Hematopoietic multipotent progenitor cell (in vitro differentiated cells): ENCODE measurements at regions not wholly inside any gene's neighbourhood (a gene's known extent, or its start where the extent isn't known, plus 50 kb on each side); places are given as distances from the start of the nearest gene placed in this dataset.
"Not testable (repeated sequence)": the region's sequence is repeated elsewhere in the genome, so short reads cannot be mapped to it uniquely, and the experiment has no call there.

Source experiments
- DNase-seq, 3 donors: peaks; one replicate each; pipeline ENCODE4 v3.0.0-alpha.2; 2011 to 2015; ENCODE audit warnings: low read depth in 2 of 3, low spot score in 2 of 3

DNA sequence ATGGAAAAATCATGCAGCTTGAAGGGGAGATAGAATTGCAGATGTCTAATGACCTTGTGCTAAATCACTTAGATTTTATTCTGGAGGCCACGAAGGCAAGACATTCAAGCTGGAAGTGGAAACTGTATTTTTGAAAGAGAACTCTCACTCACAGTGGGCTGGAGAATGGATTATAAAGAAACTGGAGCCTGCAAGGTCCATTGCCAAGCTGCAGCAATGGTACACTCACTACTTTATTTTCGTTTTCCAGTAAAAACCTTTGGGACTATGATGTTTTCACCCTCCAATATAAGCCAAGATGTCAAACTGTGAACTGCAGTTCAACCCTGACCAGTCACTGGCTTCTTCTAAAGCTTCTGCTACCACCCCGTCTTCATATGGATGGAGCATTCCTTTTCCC is 62.0 kb downstream of the SKIDA1 start:
- no peak for DNase-seq

DNA sequence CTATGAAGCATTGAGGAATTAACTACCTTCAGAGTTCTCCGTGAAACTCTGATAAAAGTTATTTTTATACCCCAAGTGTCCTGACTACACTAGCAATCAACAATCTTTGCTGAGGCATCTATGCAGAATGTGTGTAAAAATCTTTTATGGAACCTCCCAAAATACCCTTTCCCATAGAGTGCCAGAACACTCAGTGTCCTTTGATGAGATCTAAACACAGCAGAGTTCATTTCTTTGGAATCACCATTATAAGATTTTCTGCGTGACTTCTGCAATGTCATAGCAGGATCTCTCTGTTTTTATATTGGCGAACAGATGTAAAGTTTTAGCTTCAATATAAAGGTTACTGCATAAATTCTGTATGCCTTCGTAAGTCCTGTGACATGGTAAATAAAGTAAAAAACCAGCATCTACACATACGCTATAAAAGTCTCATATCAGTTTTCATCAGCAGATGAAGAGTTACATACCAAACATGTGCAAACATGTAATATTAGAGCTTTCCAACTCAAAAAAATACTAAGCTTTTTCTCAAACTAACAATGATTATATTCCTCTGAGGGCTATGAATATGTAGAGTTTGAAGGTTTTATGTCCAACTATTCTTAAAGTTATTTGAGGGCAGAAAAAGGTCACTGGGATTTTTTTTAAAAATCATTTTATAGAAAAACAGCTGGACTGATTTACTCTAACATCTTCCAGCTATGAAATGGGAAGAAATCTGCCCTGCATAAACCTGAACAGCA is 67.2 kb downstream of the SKIDA1 start:
- no peak for DNase-seq

DNA sequence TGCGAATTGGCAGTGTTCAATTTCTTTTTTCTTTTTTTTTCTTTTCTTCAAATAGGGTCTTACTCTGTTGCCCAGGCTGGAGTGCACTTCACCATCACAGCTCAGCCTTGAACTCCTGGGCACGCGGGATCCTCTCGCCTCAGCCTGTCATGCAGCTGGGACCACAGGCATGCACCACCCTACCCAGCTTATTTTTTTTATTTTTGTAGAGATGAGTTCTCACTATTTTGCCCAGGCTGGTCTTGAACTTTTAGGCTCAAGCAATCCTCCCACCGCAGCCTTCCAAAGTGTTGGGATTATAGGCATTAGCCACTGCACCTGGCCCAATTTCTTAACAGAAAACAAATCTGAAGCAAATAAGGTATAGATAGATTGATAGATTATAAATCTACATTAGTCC is 69.3 kb downstream of the SKIDA1 start:
- DNase-seq = no peak

- DNase-seq = no peak
These were observed 73.3 kb downstream of the SKIDA1 start for GRCh38 chr10:21452203-21452602.

DNA sequence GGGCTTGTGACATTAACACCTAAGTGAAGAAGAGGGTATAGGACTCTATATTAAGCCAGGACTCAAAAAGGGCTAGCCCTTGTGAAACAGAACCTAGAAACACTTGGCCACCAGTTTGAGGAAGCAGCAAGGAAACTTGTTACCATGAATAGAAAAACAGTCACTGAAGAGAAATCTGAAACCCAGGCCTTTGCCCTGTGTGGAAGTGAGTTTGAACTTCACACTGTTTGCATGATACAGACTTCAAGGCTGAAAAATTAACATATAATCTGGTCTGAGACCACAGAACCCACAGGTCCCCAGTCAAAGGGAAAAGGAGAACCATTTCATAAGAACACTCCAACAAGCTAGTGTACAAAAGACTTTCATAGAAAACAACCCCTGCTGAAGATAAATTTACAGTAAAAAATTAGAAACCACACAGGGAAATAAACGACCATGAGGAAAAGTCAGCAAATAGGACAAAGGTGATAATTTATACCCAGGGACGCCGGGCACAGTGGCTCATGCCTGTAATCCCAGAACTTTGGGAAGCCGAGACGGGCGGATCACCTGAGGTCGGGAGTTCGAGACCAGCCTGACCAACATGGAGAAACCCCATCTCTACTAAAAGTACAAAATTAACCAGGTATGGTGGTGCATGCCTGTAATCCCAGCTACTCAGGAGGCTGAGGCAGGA is 76.1 kb downstream of the SKIDA1 start:
- DNase-seq = peak in 1 of 3 donors; percentile 16

DNA sequence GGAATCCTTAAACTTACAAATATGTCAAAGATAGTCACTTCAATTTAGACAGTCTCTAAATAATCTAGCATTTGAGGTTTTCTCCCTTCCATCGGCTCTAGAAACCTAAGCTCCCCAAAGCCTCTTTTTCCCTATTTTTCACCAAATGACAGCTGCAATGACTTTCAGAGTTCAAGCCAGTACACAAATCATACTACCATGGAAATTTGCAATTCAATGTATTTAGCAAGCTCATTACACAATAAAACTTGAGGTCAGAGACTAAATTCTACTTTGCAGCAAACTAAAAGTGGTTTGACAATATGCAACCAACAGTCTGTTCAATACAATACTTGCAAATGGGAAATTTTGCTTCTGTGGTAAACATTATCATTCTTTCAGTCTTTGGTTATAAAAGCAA is 80.3 kb downstream of the SKIDA1 start:
- no peak for DNase-seq

DNA sequence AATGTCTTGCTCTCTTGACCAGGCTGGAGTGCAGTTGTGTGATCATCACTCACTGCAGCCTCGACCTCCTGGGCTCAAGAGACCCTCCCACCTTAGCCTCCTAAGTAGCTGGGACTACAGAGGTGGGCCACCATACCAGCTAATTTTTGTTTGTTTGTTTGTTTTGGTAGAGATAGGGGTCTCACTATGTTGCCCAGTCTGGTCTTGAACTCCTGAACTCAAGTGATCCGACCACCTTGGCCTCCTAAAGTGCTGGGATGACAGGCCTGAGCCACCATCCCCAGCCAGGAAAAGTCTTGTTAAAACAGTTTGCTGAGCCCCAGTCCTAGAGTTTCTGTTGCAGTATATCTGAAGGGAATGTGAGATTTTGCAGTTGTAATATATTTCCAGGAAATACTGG is 83.9 kb downstream of the SKIDA1 start:
- DNase-seq = no peak

GRCh38 chr10:21438914-21439313 is 86.6 kb downstream of the SKIDA1 start:
- DNase-seq = not testable (repeated sequence)

DNA sequence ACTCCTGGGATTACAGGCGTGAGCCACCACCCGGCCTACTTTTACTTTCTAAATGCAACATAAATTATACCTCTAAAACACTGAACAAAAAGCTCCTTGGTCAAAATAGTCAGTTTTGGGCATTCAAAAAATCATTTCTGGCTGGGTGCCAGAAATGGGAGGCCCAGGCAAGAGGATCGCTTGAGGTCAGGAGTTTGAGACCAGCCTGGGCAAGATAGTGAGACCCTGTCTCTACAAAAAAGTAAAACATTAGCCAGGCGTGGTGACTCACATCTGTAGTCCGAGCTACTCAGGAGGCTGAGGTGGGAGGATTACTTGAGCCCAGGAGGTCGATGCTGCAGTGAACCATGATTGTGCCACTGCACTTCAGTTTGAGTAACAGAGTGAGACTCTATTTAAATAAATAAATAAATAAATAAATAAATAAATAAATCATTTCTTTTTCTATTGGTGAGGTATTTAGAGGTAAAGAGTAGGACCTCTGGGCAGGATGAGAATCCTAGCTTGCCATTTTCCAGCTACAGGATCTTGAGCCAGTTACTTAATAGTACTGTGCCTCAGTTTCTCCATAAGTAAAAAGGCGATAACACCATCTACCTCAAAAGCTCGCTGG is 87.6 kb downstream of the SKIDA1 start:
- no peak for DNase-seq

DNA sequence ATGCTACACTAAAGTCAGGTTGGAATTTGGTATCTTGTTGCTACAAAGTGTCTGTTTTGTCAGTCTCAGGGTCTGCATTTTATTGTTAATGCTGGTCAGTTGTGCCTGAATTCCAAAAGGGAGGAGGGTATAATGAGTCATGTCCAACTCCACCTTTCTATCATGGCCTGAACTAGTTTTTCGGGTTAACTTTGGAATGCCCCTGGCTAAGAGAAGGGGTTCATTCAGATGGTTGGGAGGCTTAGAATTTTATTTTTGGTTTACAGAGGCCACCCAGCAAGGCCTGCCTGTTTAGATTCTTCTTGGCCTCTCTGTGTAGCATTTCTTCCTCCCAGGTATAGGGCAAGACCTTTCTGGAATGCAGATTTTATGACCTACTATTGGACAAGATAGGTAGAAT is 93.2 kb downstream of the SKIDA1 start:
- DNase-seq = no peak

- DNase-seq = no peak
These were observed 93.7 kb downstream of the SKIDA1 start for GRCh38 chr10:21431799-21432198.

GRCh38 chr10:21427804-21428481 is 97.5 kb downstream of the SKIDA1 start:
- DNase-seq = no peak

- no peak for DNase-seq
These were observed 101.0 kb downstream of the SKIDA1 start for GRCh38 chr10:21424459-21424861.

DNA sequence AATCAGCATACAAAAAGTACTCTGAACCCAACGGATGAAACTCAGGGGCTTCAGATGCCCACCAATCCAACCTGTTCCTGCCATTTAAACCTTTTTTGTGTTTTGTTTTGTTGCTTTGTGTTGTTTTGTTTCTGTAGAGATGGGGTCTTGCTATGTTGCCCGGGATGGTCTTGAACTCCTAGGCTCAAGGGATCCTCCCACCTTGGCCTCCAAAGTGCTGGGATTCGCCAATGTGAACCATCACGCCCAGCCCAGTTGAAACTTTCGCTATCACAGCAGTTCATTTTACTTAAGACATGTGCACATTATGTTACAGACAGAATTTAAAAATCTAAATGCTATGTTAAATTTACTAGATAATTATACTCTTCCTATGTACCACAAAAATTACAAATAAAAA is 101.6 kb downstream of the SKIDA1 start:
- no peak for DNase-seq

DNA sequence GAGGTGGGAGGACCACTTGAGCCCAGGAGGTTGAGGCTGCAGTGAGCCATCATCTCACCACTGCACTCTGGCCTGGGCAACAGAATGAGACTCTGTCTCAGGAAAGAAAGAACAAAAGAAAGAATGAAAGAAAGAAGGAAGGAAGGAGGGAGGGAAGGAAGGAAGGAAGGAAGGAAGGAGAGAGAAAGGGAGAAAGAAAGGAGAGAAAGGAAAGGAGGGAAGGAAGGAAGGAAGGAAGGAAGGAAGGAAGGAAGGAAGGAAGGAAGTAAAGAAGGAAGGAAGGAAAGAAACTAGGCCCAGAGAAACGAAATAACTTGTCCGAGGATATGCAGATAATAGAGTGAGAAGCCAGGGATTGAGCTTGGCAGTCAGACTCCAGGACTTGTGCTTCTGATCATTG is 102.1 kb downstream of the SKIDA1 start:
- no peak for DNase-seq

DNA sequence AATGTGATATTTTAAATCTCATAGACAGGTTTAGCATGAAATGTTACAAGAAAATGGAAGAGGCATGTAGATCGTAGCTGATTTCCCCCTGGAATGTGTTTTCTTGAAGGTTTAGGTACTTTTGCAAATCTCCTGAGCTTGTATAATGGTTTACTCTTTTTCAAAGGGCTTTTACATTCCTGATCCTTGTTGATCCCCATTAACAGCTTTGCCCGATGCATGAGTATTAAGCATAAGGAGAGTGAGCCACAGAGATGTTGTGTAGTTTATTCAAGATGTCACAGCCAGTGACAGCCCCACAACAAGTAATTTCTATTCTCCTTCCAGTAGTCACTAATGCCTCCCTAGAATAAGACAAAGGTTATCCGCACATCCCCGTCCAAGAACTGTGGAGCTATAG is 103.7 kb downstream of the SKIDA1 start:
- no peak for DNase-seq

GRCh38 chr10:21421016-21421415 is 104.5 kb downstream of the SKIDA1 start:
- DNase-seq = no peak

GRCh38 chr10:21418981-21419576 is 106.4 kb downstream of the SKIDA1 start:
- DNase-seq = not testable (repeated sequence)

- DNase-seq = no peak
These were observed 108.2 kb downstream of the SKIDA1 start for GRCh38 chr10:21417172-21417712.

- no peak for DNase-seq
These were observed 111.8 kb downstream of the SKIDA1 start for GRCh38 chr10:21413680-21414079.

GRCh38 chr10:21413268-21413667 is 112.2 kb downstream of the SKIDA1 start:
- DNase-seq = no peak
